Loucy (cell line): ENCODE measurements at regions not wholly inside any gene's neighbourhood (a gene's known extent, or its start where the extent isn't known, plus 50 kb on each side); places are given as distances from the start of the nearest gene placed in this dataset.
"Not testable (repeated sequence)": the region's sequence is repeated elsewhere in the genome, so short reads cannot be mapped to it uniquely, and the experiment has no call there.

Source experiments
- CTCF ChIP-seq: fragments of 200-600 bp; sonication (generic); conservative IDR thresholded peaks from 2 replicates; pipeline ENCODE4 v1.5.1; 2014; ENCODE audit warnings: mild to moderate bottlenecking, antibody characterized with exemption, low read length
- EZH2phosphoT487 ChIP-seq: fragments of 200-600 bp; IDR thresholded peaks from 2 replicates; pipeline ENCODE4 v1.6.1; 2018; ENCODE audit warnings: antibody characterized with exemption, mild to moderate bottlenecking, moderate library complexity, borderline replicate concordance

- TF ChIP-seq CTCF, EZH2phosphoT487: not testable (repeated sequence)
These were observed 61.7 kb downstream of the RHOU start for GRCh38 chr1:228796945-228797344.
